Coronary artery (tissue), 2 donors: ENCODE measurements at regions not wholly inside any gene's neighbourhood (a gene's known extent, or its start where the extent isn't known, plus 50 kb on each side); places are given as distances from the start of the nearest gene placed in this dataset.
A peak's percentile ranks its signal among the peaks of the same experiment; 100 is the strongest.

Source experiments
- DNase-seq: peaks from one replicate; pipeline ENCODE4 v3.0.0-alpha.2; 2017; ENCODE audit warnings: low spot score
- H3K27ac ChIP-seq, 2 donors: fragments of 200-600 bp; sonication (generic); one replicate each; pipeline ENCODE4 v1.5.1; 2016 to 2019
- H3K4me3 ChIP-seq: fragments of 200-600 bp; sonication (generic); 2 replicates; pipeline ENCODE4 v1.5.1; 2016; ENCODE audit warnings: mild to moderate bottlenecking, moderate library complexity
- TF ChIP-seq, protein P1 (sequence below): fragments of 200-600 bp; sonication (generic); IDR thresholded peaks from one replicate; pipeline ENCODE4 v1.5.1; 2019; ENCODE audit warnings: antibody characterized with exemption

DNA sequence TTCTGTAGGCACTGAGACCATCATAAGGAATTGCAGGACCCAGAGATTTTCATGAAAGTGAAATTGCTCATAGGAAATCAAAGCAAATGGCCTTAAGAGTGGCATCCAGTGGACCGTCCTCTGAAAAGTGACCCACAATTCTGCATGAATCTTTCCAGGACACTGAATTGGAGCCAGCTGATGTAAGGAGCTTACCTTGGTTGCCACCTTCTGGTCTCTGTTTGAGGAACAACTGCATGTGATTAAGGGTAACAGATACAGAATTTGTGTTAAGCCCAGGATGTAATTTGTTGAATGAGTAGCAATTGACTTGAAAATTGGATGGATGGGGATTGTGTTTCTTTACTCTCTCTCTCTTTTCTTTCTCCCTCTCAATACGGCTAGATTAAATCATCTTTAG, 49.9 kb upstream of the GAS1 start:
- no peak for DNase-seq
- TF ChIP-seq, protein P1, sequence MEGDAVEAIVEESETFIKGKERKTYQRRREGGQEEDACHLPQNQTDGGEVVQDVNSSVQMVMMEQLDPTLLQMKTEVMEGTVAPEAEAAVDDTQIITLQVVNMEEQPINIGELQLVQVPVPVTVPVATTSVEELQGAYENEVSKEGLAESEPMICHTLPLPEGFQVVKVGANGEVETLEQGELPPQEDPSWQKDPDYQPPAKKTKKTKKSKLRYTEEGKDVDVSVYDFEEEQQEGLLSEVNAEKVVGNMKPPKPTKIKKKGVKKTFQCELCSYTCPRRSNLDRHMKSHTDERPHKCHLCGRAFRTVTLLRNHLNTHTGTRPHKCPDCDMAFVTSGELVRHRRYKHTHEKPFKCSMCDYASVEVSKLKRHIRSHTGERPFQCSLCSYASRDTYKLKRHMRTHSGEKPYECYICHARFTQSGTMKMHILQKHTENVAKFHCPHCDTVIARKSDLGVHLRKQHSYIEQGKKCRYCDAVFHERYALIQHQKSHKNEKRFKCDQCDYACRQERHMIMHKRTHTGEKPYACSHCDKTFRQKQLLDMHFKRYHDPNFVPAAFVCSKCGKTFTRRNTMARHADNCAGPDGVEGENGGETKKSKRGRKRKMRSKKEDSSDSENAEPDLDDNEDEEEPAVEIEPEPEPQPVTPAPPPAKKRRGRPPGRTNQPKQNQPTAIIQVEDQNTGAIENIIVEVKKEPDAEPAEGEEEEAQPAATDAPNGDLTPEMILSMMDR: no peak
- no peak overlapping the region for H3K27ac ChIP-seq
- no peak overlapping the region for H3K4me3 ChIP-seq

DNA sequence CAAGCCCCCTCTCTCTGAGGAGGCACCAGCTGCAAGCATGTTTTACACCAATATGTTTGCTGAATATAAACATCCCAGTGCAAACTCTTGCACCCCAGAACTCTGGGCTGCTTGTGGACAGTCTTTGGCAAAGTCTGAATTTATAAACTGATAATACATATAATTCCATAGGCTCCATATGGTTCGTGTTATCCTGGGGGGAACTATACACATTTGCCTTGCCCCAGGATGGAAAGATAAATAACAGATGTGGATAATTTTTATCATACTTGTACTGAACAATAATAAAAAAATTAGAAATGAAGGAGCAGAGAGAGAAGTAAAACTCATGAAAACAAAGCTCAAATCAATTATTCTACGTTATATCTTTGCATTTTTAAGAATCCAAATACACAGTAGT, 50.6 kb upstream of the GAS1 start:
- TF ChIP-seq, protein P1: no peak
- no peak for DNase-seq
- Histone ChIP-seq H3K27ac (no peak overlapping the region), H3K4me3 (no peak overlapping the region)

DNA sequence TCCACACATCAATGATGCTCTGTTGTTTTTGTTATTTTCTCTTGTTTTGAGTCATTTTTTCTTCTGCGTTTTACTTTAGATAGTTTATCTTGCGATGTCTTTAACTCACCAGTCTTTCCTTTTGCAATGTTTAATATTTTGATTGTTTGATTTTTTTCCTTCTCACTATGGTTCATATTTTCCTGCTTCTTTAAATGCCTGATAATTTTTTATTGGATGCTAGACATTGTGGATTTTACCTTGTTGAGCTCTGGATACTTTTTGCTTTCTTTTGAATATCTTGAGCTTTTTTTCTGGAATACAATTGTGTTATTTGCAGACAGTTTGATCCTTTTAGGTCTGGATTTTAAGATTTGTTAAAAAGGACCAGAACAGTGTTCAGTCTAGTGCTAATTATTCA, 55.2 kb upstream of the GAS1 start:
- TF ChIP-seq, protein P1: no peak
- H3K4me3 ChIP-seq: no peak overlapping the region
- H3K27ac ChIP-seq: no peak overlapping the region
- DNase-seq: no peak

DNA sequence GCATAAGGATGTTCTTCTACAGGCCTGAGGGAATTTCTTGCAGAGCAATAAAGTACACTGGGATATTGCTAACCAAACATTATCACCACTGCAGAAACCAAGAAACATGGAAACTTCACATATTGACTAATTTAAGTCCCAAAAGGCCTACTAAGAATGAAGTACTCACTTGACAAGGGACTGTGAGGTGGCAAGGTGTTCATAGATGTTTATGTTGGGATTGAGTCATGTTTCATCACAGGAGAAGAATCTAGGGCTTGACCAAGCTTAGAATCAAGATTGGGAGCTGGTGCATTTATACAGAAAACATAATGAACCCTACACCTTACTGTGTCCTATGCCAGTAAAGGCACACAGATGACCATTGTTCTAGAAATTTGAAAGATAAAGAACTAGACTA, 56.7 kb upstream of the GAS1 start:
- no peak for DNase-seq
- TF ChIP-seq, protein P1: no peak
- no peak overlapping the region for H3K4me3 ChIP-seq

DNA sequence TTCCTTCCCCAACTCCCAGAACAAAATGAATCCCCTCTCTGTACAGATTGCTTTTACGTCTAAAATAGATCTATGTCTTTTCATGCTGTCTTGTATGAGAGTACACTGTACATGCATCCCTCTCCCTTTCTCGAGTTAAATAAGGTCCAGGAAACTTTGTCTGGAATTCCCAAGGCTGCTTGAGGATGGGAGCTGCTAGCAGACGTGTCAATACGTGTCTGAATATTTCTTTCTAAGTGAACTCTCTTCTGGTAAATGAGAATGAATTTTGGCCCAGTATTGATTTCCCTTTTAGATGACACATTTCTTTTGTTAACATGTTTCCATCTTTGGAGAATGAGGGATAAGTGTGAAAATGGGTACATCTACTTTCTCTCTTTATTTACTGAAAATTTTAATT, 59.6 kb upstream of the GAS1 start:
- no peak for DNase-seq
- TF ChIP-seq, protein P1: no peak
- Histone ChIP-seq H3K4me3 (no peak overlapping the region), H3K27ac (no peak overlapping the region)

More for the DNA sequence above, 56.7 kb upstream of the GAS1 start:
- no peak overlapping the region for H3K27ac ChIP-seq

DNA sequence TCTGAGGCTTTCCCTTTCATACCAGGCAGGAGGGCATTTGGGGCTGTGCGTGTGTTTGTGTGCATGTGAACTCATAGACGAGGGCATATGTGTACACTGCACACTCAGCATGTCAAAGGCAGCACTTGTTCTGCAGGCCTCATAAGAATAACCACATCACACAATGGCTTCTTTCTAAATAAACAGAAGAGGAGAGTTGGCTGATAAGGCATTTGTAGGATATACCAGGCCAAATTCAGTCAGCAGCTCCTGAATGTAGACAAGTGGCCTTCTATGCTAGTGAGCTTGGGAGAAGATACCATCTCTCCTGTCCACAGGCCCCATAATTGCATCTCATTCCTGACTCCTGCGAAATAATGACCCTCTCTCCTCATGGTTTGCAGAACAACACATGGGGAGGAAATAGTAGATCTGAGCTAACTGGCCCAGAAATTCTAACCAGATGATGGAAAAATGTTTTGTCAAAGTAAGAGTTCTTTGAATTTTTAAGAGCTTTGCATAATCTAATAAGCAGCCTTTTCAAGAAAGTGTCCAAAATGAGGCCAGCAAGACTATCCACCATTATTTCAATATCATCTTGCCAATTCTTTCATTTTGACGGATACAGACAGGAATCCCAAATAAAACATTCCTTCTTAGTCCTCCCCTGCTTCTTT, 60.5 kb upstream of the GAS1 start:
- DNase-seq: no peak
- TF ChIP-seq, protein P1: no peak
- Histone ChIP-seq H3K4me3 (no peak overlapping the region), H3K27ac (peak overlapping the region in 1 of 2 donors; percentile 43)

DNA sequence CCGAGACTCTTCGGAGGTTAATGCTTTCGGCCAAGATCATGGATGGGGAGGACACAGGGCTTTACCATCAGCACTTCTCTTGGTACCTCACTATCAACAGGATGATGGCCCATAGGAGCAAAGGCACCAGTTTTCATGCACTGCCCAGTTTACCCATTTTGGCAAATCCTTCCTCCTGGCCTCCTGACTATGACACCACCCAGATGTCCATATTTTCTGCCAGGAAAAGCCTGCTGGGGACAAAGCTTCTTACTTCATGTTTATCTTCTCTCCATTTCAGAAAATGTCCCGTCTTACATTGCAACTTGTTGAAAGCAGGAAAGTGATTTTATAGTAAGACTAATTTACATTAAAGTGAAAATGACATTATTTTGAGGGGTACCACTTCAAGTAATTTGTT, 61.4 kb upstream of the GAS1 start:
- Histone ChIP-seq H3K27ac (peak overlapping the region in 1 of 2 donors; percentile 20), H3K4me3 (no peak overlapping the region)
- DNase-seq: no peak
- TF ChIP-seq, protein P1: no peak
